ENCODE measurements at regions not wholly inside any gene's neighbourhood (a gene's known extent, or its start where the extent isn't known, plus 50 kb on each side); places are given as distances from the start of the nearest gene placed in this dataset.
"Not testable (repeated sequence)": the region's sequence is repeated elsewhere in the genome, so short reads cannot be mapped to it uniquely, and the experiment has no call there.

GRCh38 chr2:144630459-144631215 lies 110.7 kb upstream of the ZEB2 start:
- DNase-seq, result no peak

- DNase-seq, result no peak
Observed at GRCh38 chr2:144629935-144630334, 110.0 kb upstream of the ZEB2 start.

- DNase-seq, result no peak
Observed at GRCh38 chr2:144628566-144628965, 108.6 kb upstream of the ZEB2 start.

- no peak for DNase-seq
Observed at GRCh38 chr2:144625626-144626025, 105.7 kb upstream of the ZEB2 start.

GRCh38 chr2:144625226-144625625 lies 105.3 kb upstream of the ZEB2 start:
- no peak for DNase-seq

- DNase-seq, result no peak
Observed at GRCh38 chr2:144624451-144624850, 104.5 kb upstream of the ZEB2 start.

GRCh38 chr2:144622373-144622772 lies 102.5 kb upstream of the ZEB2 start:
- not testable (repeated sequence) for DNase-seq

- DNase-seq, result peak; percentile 20
Observed at GRCh38 chr2:144621266-144621665, 101.3 kb upstream of the ZEB2 start.

- no peak for DNase-seq
Observed at GRCh38 chr2:144619760-144620159, 99.8 kb upstream of the ZEB2 start.

GRCh38 chr2:144617171-144617570 lies 97.3 kb upstream of the ZEB2 start:
- not testable (repeated sequence) for DNase-seq

- no peak for DNase-seq
Observed at GRCh38 chr2:144615866-144616565, 96.1 kb upstream of the ZEB2 start.

GRCh38 chr2:144607891-144608521 lies 88.1 kb upstream of the ZEB2 start:
- peak; percentile 43 for DNase-seq

- no peak for DNase-seq
Observed at GRCh38 chr2:144607099-144607498, 87.2 kb upstream of the ZEB2 start.

GRCh38 chr2:144606466-144607095 lies 86.7 kb upstream of the ZEB2 start:
- peak; percentile 56 for DNase-seq

GRCh38 chr2:144605231-144605840 lies 85.4 kb upstream of the ZEB2 start:
- DNase-seq, result peak; percentile 69

- DNase-seq, result no peak
Observed at GRCh38 chr2:144603334-144603733, 83.4 kb upstream of the ZEB2 start.

GRCh38 chr2:144598906-144599305 lies 79.0 kb upstream of the ZEB2 start:
- no peak for DNase-seq

GRCh38 chr2:144597894-144598593 lies 78.1 kb upstream of the ZEB2 start:
- no peak for DNase-seq

- DNase-seq, result no peak
Observed at GRCh38 chr2:144597388-144597787, 77.5 kb upstream of the ZEB2 start.

GRCh38 chr2:144596073-144596871 lies 76.4 kb upstream of the ZEB2 start:
- DNase-seq, result peak; percentile 30

GRCh38 chr2:144595686-144596072 lies 75.8 kb upstream of the ZEB2 start:
- no peak for DNase-seq

- DNase-seq, result no peak
Observed at GRCh38 chr2:144595279-144595678, 75.4 kb upstream of the ZEB2 start.
